ENCODE measurements at regions not wholly inside any gene's neighbourhood (a gene's known extent, or its start where the extent isn't known, plus 50 kb on each side); places are given as distances from the start of the nearest gene placed in this dataset.

DNA sequence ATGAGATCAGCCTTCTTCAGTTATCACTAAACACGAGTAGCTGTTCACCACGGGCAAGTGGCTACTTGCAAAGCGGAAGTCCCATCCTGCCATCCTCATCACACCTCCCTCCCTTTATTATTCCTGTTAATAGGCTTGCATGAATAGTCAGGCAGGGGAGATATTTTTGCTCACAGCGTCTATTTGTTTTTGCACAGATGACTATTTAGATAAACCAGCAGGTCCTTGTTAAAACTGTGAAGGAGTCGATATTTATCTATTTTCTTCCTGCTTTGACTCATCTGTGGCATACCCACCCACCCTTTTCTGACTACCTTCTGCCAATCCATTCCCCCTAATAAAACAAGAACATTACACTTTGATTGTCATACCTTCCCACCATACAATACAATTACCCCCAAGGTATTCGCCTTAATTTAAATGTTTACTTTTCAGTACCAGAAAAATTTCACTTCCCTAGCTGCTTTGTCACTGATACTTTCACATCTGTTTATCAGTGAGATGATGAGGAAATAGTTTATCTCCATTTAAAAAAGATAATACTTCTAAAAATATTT lies 96.6 kb upstream of the BANK1 start:
- Mint-ChIP-seq H3K4me1 (ENCODE audit: low read depth) (peaks cover 6% of the 10 kb centered on the region), H3K9me3 (ENCODE audit: low read depth) (no peaks in the 10 kb centered on the region), H3K4me3 (ENCODE audit: unreplicated experiment) (no peak overlapping the region), H3K27me3 (ENCODE audit: low read depth) (peaks cover 13% of the 10 kb centered on the region), H3K27ac (ENCODE audit: unreplicated experiment) (no peak overlapping the region), H3K36me3 (ENCODE audit: low read depth) (no peaks in the 10 kb centered on the region)
- TF ChIP-seq CTCF (IDR thresholded peaks at IDR 0.05), result no peak
- no peak for DNase-seq (ENCODE audit: low spot score)

DNA sequence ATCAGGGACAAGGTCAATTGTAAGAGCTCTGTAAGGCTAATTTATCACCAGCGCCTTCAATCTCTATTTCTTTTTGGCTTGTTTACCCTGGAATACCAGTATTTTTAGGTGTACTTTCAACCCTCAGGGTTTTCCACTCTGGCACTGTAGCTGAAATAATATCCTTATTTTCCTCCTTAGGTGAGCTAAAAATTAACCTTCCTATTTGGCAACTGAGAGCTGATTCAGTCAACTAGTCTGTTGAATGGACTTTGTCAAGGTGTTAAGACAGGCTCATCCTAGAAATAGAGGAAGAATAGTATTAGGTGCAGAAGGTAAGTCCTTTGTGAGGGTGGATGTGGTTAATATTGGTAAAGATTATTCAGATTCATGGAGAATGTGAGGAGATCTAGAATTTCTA lies 101.3 kb upstream of the BANK1 start:
- DNase-seq (ENCODE audit: low spot score), result no peak
- Mint-ChIP-seq H3K4me3 (ENCODE audit: unreplicated experiment) (no peak overlapping the region), H3K27ac (ENCODE audit: unreplicated experiment) (no peak overlapping the region), H3K36me3 (ENCODE audit: low read depth) (no peaks in the 10 kb centered on the region), H3K27me3 (ENCODE audit: low read depth) (peaks cover 29% of the 10 kb centered on the region), H3K9me3 (ENCODE audit: low read depth) (no peaks in the 10 kb centered on the region), H3K4me1 (ENCODE audit: low read depth) (no peaks in the 10 kb centered on the region)
- no peak for TF ChIP-seq CTCF (IDR thresholded peaks at IDR 0.05)

DNA sequence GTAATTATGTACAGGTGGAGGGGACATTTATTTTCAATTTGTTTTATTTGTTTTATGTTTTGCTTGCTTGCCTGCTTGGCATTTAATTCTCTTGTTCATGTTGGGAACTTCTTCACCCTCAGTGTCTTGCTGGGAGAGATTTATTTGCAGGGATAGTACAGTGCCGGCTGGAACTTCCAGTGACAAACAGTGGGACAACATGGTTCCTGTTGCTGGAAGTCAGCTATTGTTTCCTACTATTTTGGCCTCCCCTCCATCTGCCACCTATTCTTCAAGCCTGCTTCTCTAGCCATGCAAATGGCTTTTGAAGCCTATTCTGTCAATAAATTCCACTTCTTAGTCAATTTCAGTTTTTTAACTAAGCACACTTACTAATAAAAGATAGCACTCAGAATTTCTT lies 105.4 kb upstream of the BANK1 start:
- TF ChIP-seq CTCF (IDR thresholded peaks at IDR 0.05), result no peak
- Mint-ChIP-seq H3K36me3 (ENCODE audit: low read depth) (no peaks in the 10 kb centered on the region), H3K9me3 (ENCODE audit: low read depth) (no peaks in the 10 kb centered on the region), H3K4me1 (ENCODE audit: low read depth) (no peaks in the 10 kb centered on the region), H3K27ac (ENCODE audit: unreplicated experiment) (no peak overlapping the region), H3K27me3 (ENCODE audit: low read depth) (peaks cover 25% of the 10 kb centered on the region), H3K4me3 (ENCODE audit: unreplicated experiment) (no peak overlapping the region)
- no peak for DNase-seq (ENCODE audit: low spot score)

DNA sequence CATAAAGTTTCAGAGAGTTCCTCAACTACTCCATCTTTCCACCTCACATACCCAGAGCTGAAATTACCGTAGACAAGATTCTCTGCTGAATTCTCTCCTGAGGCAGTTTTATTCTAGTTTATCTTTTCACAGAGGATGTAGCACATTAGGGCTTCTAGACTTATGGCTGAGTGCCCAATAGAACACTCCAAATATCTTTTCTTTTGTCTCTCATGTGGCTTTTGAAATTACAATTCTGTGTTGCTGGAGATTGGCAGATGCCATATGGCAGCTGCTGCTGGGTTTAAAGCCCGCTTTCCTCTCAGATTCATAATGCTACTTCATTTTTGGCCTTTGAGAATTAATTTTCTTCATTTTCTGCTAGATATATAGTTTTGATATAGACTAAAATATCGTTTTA lies 107.6 kb upstream of the BANK1 start:
- Mint-ChIP-seq H3K9me3 (ENCODE audit: low read depth) (no peaks in the 10 kb centered on the region), H3K4me1 (ENCODE audit: low read depth) (no peaks in the 10 kb centered on the region), H3K36me3 (ENCODE audit: low read depth) (no peaks in the 10 kb centered on the region), H3K4me3 (ENCODE audit: unreplicated experiment) (no peak overlapping the region), H3K27me3 (ENCODE audit: low read depth) (peaks cover 20% of the 10 kb centered on the region), H3K27ac (ENCODE audit: unreplicated experiment) (no peak overlapping the region)
- no peak for TF ChIP-seq CTCF (IDR thresholded peaks at IDR 0.05)
- no peak for DNase-seq (ENCODE audit: low spot score)

GRCh38 chr4:101678180-101678579 lies 112.3 kb upstream of the BANK1 start:
- H3K36me3 Mint-ChIP-seq (ENCODE audit: low read depth), result no peaks in the 10 kb centered on the region
- H3K27me3 Mint-ChIP-seq (ENCODE audit: low read depth), result peaks cover 3% of the 10 kb centered on the region
- no peak for DNase-seq (ENCODE audit: low spot score)
- no peak overlapping the region for H3K4me3 Mint-ChIP-seq (ENCODE audit: unreplicated experiment)
- TF ChIP-seq CTCF (IDR thresholded peaks at IDR 0.05), result no peak
- H3K27ac Mint-ChIP-seq (ENCODE audit: unreplicated experiment), result no peak overlapping the region
- H3K9me3 Mint-ChIP-seq (ENCODE audit: low read depth), result no peaks in the 10 kb centered on the region
- H3K4me1 Mint-ChIP-seq (ENCODE audit: low read depth), result no peaks in the 10 kb centered on the region
